SK-N-SH (cell line): ENCODE measurements at regions not wholly inside any gene's neighbourhood (a gene's known extent, or its start where the extent isn't known, plus 50 kb on each side); places are given as distances from the start of the nearest gene placed in this dataset.

Experiments used
- CTCF ChIA-PET: fragments of 300-600, 350-600 bp; formaldehyde crosslinking; extraction: SDS; loops from one replicate; lab custom pipeline; 2021; lab: Yijun Ruan, JAX
- POLR2A ChIA-PET: fragments of 350-600 bp; sonication (Branson Sonifier 250); formaldehyde crosslinking; extraction: SDS; loops from one replicate; lab custom pipeline; 2020; ENCODE audit warnings: antibody characterized with exemption, inconsistent platforms; lab: Yijun Ruan, JAX
- DNase-seq: peaks from one replicate; pipeline ENCODE4 v3.0.0; 2012
- H2AFZ ChIP-seq: fragments of 200-600 bp; sonication (generic); 2 replicates; pipeline ENCODE4 v1.8.1; 2016; ENCODE audit warnings: antibody characterized with exemption, mild to moderate bottlenecking, low read depth
- H3F3A ChIP-seq: fragments of 200-600 bp; sonication (generic); replicated peaks from 2 replicates; pipeline ENCODE3; 2016; ENCODE audit warnings: antibody characterized with exemption, mild to moderate bottlenecking; ENCODE audit not compliant: insufficient read depth
- H3K27ac ChIP-seq, 2 experiments: fragments of 200-500 bp in 1 of 2; fragments of 200-600 bp in 1 of 2; sonication (Bioruptor generic) in 1 of 2; sonication (generic), shearing (Covaris generic) in 1 of 2; 2 replicates each; pipeline versions ENCODE4 v1.5.1 to v1.6.1; 2014 to 2016; ENCODE audit warnings: low read depth in 2 of 2, inconsistent platforms in 1 of 2, low read length in 1 of 2, mild to moderate bottlenecking in 1 of 2, mixed read lengths in 1 of 2
- H3K27me3 ChIP-seq: fragments of 200-600 bp; sonication (generic), shearing (Covaris generic); 2 replicates; pipeline ENCODE4 v1.6.1; 2016; ENCODE audit warnings: mixed run types; ENCODE audit not compliant: insufficient read depth
- H3K36me3 ChIP-seq, 2 experiments: fragments of 200-500 bp in 1 of 2; fragments of 200-600 bp in 1 of 2; sonication (Bioruptor generic) in 1 of 2; sonication (generic) in 1 of 2; replicated peaks in 1 of 2; 2 replicates each; pipeline versions ENCODE3 to v1.5.1; 2014 to 2016; ENCODE audit warnings: low read length in 1 of 2, mild to moderate bottlenecking in 1 of 2; ENCODE audit not compliant: insufficient read depth in 2 of 2, control insufficient read depth in 1 of 2
- H3K4me1 ChIP-seq, 2 experiments: fragments of 200-500 bp in 1 of 2; fragments of 200-600 bp in 1 of 2; sonication (Bioruptor generic) in 1 of 2; sonication (generic), shearing (Covaris generic) in 1 of 2; 2 replicates each; pipeline versions ENCODE4 v1.5.1 to v1.6.1; 2014 to 2016; ENCODE audit warnings: low read depth in 1 of 2, low read length in 1 of 2, mixed run types in 1 of 2; ENCODE audit not compliant: insufficient read depth in 2 of 2, control insufficient read depth in 1 of 2
- H3K4me2 ChIP-seq: fragments of 200-600 bp; sonication (generic), shearing (Covaris generic); 2 replicates; pipeline ENCODE4 v1.6.1; 2017; ENCODE audit warnings: mixed run types
- H3K4me3 ChIP-seq, 2 experiments: fragments of 200-500 bp in 1 of 2; fragments of 200-600 bp in 1 of 2; sonication (Bioruptor generic) in 1 of 2; sonication (generic), shearing (Covaris generic) in 1 of 2; 2 replicates each; pipeline versions ENCODE4 v1.5.1 to v1.8.1; 2014 to 2016; ENCODE audit warnings: low read depth in 2 of 2, inconsistent platforms in 1 of 2, low read length in 1 of 2, mild to moderate bottlenecking in 1 of 2, mixed read lengths in 1 of 2, moderate library complexity in 1 of 2
- H3K79me2 ChIP-seq: fragments of 200-600 bp; sonication (generic); 2 replicates; pipeline ENCODE4 v1.8.1; 2017; ENCODE audit warnings: mild to moderate bottlenecking; ENCODE audit not compliant: insufficient read depth
- H3K9ac ChIP-seq: fragments of 200-600 bp; sonication (generic); 2 replicates; pipeline ENCODE4 v1.6.1; 2017; ENCODE audit warnings: mixed run types
- H3K9me2 ChIP-seq: fragments of 200-600 bp; sonication (generic); 2 replicates; pipeline ENCODE4 v1.6.1; 2017; ENCODE audit warnings: mixed run types
- H3K9me3 ChIP-seq: fragments of 200-600 bp; sonication (generic); 2 replicates; pipeline ENCODE4 v1.6.1; 2017; ENCODE audit warnings: mixed run types, mild to moderate bottlenecking, moderate library complexity
- H4K20me1 ChIP-seq: fragments of 200-600 bp; sonication (generic); 2 replicates; pipeline ENCODE4 v1.6.1; 2017; ENCODE audit warnings: mild to moderate bottlenecking, mixed run types; ENCODE audit not compliant: insufficient read depth
- EP300 ChIP-seq, 2 experiments: IDR thresholded peaks; 2 replicates each; pipeline versions ENCODE4 v1.4.0 to v1.6.1; 2012; ENCODE audit warnings: borderline replicate concordance in 1 of 2, low read depth in 1 of 2, low read length in 1 of 2
- EZH2phosphoT487 ChIP-seq: fragments of 200-600 bp; sonication (generic); IDR thresholded peaks from 2 replicates; pipeline ENCODE4 v1.6.1; 2017; ENCODE audit warnings: low read depth, mixed run types, mild to moderate bottlenecking, antibody characterized with exemption, moderate library complexity, borderline replicate concordance
- FOXJ3 ChIP-seq: sonication (generic); formaldehyde crosslinking; IDR thresholded peaks from 2 replicates; pipeline ENCODE4 v1.5.1; 2020; ENCODE audit warnings: mild to moderate bottlenecking, missing genetic modification reagents
- FOXM1 ChIP-seq: IDR thresholded peaks from 2 replicates; pipeline ENCODE4 v1.4.0; 2012; ENCODE audit warnings: low read depth, mild to moderate bottlenecking
- GABPA ChIP-seq: IDR thresholded peaks from 2 replicates; pipeline ENCODE4 v1.4.0; 2012; ENCODE audit warnings: low read depth, mild to moderate bottlenecking
- GATA2 ChIP-seq: sonication (generic); formaldehyde crosslinking; IDR thresholded peaks from 2 replicates; pipeline ENCODE4 v1.5.0; 2020; ENCODE audit warnings: mild to moderate bottlenecking, missing genetic modification reagents
- MEF2A ChIP-seq: IDR thresholded peaks from 2 replicates; pipeline ENCODE4 v1.4.0; 2012; ENCODE audit warnings: low read depth, borderline replicate concordance
- NFIC ChIP-seq: IDR thresholded peaks from 2 replicates; pipeline ENCODE4 v1.4.0; 2012; ENCODE audit warnings: borderline replicate concordance
- NRF1 ChIP-seq: IDR thresholded peaks from 2 replicates; pipeline ENCODE4 v1.6.1; 2012; ENCODE audit warnings: low read depth, mild to moderate bottlenecking, low read length
- POLR2AphosphoS5 ChIP-seq: IDR thresholded peaks from 2 replicates; pipeline ENCODE4 v1.6.1; 2012; ENCODE audit warnings: low read depth, low read length
- RAD21 ChIP-seq: IDR thresholded peaks from 2 replicates; pipeline ENCODE4 v1.6.1; 2012; ENCODE audit warnings: mild to moderate bottlenecking, low read length
- RFX5 ChIP-seq: IDR thresholded peaks from 2 replicates; pipeline ENCODE4 v1.6.1; 2012; ENCODE audit warnings: mild to moderate bottlenecking, improper control_type of control experiment, low read length
- RXRA ChIP-seq: IDR thresholded peaks from 2 replicates; pipeline ENCODE4 v1.4.0; 2012; ENCODE audit warnings: low read depth, mild to moderate bottlenecking, borderline replicate concordance
- SMC3 ChIP-seq: IDR thresholded peaks from 2 replicates; pipeline ENCODE4 v1.6.1; 2012; ENCODE audit warnings: low read depth, low read length, improper control_type of control experiment
- TAF1 ChIP-seq: IDR thresholded peaks from 2 replicates; pipeline ENCODE4 v1.6.1; 2012; ENCODE audit warnings: low read depth, mild to moderate bottlenecking, low read length, moderate library complexity, borderline replicate concordance
- TEAD4 ChIP-seq: IDR thresholded peaks from 2 replicates; pipeline ENCODE4 v1.4.0; 2012; ENCODE audit warnings: mild to moderate bottlenecking, borderline replicate concordance; ENCODE audit not compliant: insufficient read depth
- WGBS: methylation state at CpG from one replicate; pipeline ENCODE4 v1.1.6; 2017; ENCODE audit warnings: low lambda C conversion rate; 5-methylcytosine and 5-hydroxymethylcytosine counted together
- TF ChIP-seq, protein P1 (sequence below): fragments of 200-600 bp; sonication (generic); IDR thresholded peaks from 2 replicates; pipeline ENCODE4 v1.6.1; 2017; ENCODE audit warnings: antibody characterized with exemption, mild to moderate bottlenecking, moderate library complexity
- TF ChIP-seq, protein P2 (sequence below): IDR thresholded peaks from 2 replicates; pipeline ENCODE4 v1.4.0; 2012; ENCODE audit warnings: low read depth
- TF ChIP-seq, protein P3 (sequence below): fragments of 150-350 bp; IDR thresholded peaks from 2 replicates; pipeline ENCODE4 v1.6.1; 2016; ENCODE audit warnings: mild to moderate bottlenecking, low read depth, low read length
- TF ChIP-seq, protein P4 (sequence below): IDR thresholded peaks from 2 replicates; pipeline ENCODE4 v1.6.1; 2012; ENCODE audit warnings: mild to moderate bottlenecking, low read depth, low read length, moderate library complexity

DNA sequence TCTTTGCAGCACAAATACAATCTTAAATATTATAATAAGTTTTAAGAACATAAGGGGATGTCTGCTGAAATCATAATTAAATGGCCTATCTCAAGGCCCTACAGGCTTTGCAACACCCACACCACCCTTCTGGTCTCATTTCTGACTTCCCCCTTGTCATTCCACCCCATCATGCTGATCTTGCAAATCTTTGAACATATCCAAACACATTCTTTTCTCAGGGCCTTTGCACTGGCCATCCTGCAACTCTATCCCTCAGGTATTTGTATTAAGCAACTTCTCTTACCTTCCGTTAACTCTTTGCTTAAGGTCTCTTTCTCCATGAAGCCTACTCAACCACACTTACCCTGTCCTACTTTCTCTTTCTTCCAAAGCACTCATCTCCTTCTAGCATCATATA lies 51.8 kb upstream of the CCDC150 start:
- ChIA-PET POLR2A (no interaction called here), CTCF (no interaction called here)
- Histone ChIP-seq H3K36me3 (no peaks in the 10 kb centered on the region), H3F3A (peaks cover 22% of the 10 kb centered on the region), H3K4me1 (peaks cover 8 to 10% of the 10 kb centered on the region in 2 experiments), H3K4me2 (no peak overlapping the region), H2AFZ (no peak overlapping the region), H3K9ac (no peak overlapping the region), H4K20me1 (no peaks in the 10 kb centered on the region), H3K4me3 (no peak overlapping the region), H3K27ac (no peak overlapping the region), H3K9me3 (no peaks in the 10 kb centered on the region), H3K79me2 (peaks cover 4% of the 10 kb centered on the region), H3K9me2 (no peaks in the 10 kb centered on the region), H3K27me3 (no peaks in the 10 kb centered on the region)
- 0% methylated on average over 1 of the region's 1 CpG for WGBS
- DNase-seq, result no peak
- no peak for TF ChIP-seq FOXM1
- TF ChIP-seq, protein P1, sequence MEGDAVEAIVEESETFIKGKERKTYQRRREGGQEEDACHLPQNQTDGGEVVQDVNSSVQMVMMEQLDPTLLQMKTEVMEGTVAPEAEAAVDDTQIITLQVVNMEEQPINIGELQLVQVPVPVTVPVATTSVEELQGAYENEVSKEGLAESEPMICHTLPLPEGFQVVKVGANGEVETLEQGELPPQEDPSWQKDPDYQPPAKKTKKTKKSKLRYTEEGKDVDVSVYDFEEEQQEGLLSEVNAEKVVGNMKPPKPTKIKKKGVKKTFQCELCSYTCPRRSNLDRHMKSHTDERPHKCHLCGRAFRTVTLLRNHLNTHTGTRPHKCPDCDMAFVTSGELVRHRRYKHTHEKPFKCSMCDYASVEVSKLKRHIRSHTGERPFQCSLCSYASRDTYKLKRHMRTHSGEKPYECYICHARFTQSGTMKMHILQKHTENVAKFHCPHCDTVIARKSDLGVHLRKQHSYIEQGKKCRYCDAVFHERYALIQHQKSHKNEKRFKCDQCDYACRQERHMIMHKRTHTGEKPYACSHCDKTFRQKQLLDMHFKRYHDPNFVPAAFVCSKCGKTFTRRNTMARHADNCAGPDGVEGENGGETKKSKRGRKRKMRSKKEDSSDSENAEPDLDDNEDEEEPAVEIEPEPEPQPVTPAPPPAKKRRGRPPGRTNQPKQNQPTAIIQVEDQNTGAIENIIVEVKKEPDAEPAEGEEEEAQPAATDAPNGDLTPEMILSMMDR, result no peak
- TF ChIP-seq, protein P2, sequence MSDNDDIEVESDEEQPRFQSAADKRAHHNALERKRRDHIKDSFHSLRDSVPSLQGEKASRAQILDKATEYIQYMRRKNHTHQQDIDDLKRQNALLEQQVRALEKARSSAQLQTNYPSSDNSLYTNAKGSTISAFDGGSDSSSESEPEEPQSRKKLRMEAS, result no peak
- TF ChIP-seq NFIC, result no peak
- TF ChIP-seq TAF1, result no peak
- TF ChIP-seq GABPA, result no peak
- no peak for TF ChIP-seq RFX5
- TF ChIP-seq, protein P3, sequence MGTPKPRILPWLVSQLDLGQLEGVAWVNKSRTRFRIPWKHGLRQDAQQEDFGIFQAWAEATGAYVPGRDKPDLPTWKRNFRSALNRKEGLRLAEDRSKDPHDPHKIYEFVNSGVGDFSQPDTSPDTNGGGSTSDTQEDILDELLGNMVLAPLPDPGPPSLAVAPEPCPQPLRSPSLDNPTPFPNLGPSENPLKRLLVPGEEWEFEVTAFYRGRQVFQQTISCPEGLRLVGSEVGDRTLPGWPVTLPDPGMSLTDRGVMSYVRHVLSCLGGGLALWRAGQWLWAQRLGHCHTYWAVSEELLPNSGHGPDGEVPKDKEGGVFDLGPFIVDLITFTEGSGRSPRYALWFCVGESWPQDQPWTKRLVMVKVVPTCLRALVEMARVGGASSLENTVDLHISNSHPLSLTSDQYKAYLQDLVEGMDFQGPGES, result no peak
- no peak for TF ChIP-seq POLR2AphosphoS5
- no peak for TF ChIP-seq EP300 (IDR thresholded peaks at IDR 0.05; ENCODE audit: borderline replicate concordance in 1 of 2, low read depth in 1 of 2, low read length in 1 of 2)
- no peak for TF ChIP-seq EZH2phosphoT487
- no peak for TF ChIP-seq NRF1
- TF ChIP-seq SMC3, result no peak
- TF ChIP-seq TEAD4, result no peak
- TF ChIP-seq FOXJ3 (CRISPR knock-in tag), result no peak
- TF ChIP-seq RAD21, result no peak
- TF ChIP-seq RXRA, result no peak
- no peak for TF ChIP-seq MEF2A
- TF ChIP-seq GATA2 (CRISPR knock-in tag), result no peak
- TF ChIP-seq, protein P4, sequence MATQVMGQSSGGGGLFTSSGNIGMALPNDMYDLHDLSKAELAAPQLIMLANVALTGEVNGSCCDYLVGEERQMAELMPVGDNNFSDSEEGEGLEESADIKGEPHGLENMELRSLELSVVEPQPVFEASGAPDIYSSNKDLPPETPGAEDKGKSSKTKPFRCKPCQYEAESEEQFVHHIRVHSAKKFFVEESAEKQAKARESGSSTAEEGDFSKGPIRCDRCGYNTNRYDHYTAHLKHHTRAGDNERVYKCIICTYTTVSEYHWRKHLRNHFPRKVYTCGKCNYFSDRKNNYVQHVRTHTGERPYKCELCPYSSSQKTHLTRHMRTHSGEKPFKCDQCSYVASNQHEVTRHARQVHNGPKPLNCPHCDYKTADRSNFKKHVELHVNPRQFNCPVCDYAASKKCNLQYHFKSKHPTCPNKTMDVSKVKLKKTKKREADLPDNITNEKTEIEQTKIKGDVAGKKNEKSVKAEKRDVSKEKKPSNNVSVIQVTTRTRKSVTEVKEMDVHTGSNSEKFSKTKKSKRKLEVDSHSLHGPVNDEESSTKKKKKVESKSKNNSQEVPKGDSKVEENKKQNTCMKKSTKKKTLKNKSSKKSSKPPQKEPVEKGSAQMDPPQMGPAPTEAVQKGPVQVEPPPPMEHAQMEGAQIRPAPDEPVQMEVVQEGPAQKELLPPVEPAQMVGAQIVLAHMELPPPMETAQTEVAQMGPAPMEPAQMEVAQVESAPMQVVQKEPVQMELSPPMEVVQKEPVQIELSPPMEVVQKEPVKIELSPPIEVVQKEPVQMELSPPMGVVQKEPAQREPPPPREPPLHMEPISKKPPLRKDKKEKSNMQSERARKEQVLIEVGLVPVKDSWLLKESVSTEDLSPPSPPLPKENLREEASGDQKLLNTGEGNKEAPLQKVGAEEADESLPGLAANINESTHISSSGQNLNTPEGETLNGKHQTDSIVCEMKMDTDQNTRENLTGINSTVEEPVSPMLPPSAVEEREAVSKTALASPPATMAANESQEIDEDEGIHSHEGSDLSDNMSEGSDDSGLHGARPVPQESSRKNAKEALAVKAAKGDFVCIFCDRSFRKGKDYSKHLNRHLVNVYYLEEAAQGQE, result no peak
